ENCODE measurements at regions not wholly inside any gene's neighbourhood (a gene's known extent, or its start where the extent isn't known, plus 50 kb on each side); places are given as distances from the start of the nearest gene placed in this dataset.
"Not testable (repeated sequence)": the region's sequence is repeated elsewhere in the genome, so short reads cannot be mapped to it uniquely, and the experiment has no call there.

- no peak overlapping the region for H3K27ac ChIP-seq (ENCODE audit: low read depth)
- no peaks in the 10 kb centered on the region for H3K4me1 ChIP-seq (ENCODE audit: insufficient read depth)
- no peaks in the 10 kb centered on the region for H3K36me3 ChIP-seq (ENCODE audit: insufficient read depth)
- no peak overlapping the region for H3K4me3 ChIP-seq (ENCODE audit: low read depth, low read length)
- DNase-seq (ENCODE audit: extremely low spot score), result no peak
Measured at GRCh38 chr6:116982401-116982800, 105.4 kb downstream of the RFX6 start.

GRCh38 chr6:116983375-116983774 is 106.3 kb downstream of the RFX6 start:
- Histone ChIP-seq H3K36me3 (ENCODE audit: insufficient read depth) (no peaks in the 10 kb centered on the region), H3K4me3 (ENCODE audit: low read depth, low read length) (no peak overlapping the region), H3K4me1 (ENCODE audit: insufficient read depth) (no peaks in the 10 kb centered on the region), H3K27ac (ENCODE audit: low read depth) (no peak overlapping the region)
- no peak for DNase-seq (ENCODE audit: extremely low spot score)
- WGBS, result 90% methylated on average over 3 of the region's 3 CpGs

GRCh38 chr6:116986819-116987218 is 109.8 kb downstream of the RFX6 start:
- Histone ChIP-seq H3K4me1 (ENCODE audit: insufficient read depth) (no peaks in the 10 kb centered on the region), H3K27ac (ENCODE audit: low read depth) (no peak overlapping the region), H3K4me3 (ENCODE audit: low read depth, low read length) (no peak overlapping the region), H3K36me3 (ENCODE audit: insufficient read depth) (no peaks in the 10 kb centered on the region)
- no peak for DNase-seq (ENCODE audit: extremely low spot score)
- WGBS, result 76% methylated on average over 2 of the region's 2 CpGs

DNA sequence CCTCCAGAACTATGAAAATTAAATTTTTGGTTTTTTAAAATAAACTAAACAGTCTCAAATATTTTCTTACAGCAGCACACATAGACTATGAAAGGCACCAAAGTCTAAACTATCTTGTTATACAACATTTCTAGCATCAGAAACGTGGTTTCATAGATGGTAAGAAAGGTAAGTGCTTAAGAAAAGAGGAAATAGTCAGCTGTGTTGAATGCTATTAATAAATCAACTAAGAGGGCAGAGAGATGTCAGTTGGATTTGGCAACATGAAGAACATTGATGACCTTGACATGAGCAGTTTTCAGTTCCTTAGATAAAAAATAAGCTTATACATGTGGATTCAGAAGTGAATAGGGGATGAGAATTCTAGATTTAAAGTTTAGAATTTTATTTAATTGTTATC is 113.6 kb downstream of the RFX6 start:
- Histone ChIP-seq H3K27ac (ENCODE audit: low read depth) (no peak overlapping the region), H3K4me1 (ENCODE audit: insufficient read depth) (no peaks in the 10 kb centered on the region), H3K4me3 (ENCODE audit: low read depth, low read length) (no peak overlapping the region), H3K36me3 (ENCODE audit: insufficient read depth) (no peaks in the 10 kb centered on the region)
- WGBS, result 35% methylated on average over 1 of the region's 1 CpG
- DNase-seq (ENCODE audit: extremely low spot score), result no peak

- no peaks in the 10 kb centered on the region for H3K4me1 ChIP-seq (ENCODE audit: insufficient read depth)
- no peak for DNase-seq (ENCODE audit: extremely low spot score)
- no peaks in the 10 kb centered on the region for H3K36me3 ChIP-seq (ENCODE audit: insufficient read depth)
- no peak overlapping the region for H3K4me3 ChIP-seq (ENCODE audit: low read depth, low read length)
- no peak overlapping the region for H3K27ac ChIP-seq (ENCODE audit: low read depth)
Measured at GRCh38 chr6:116992546-116992945, 115.5 kb downstream of the RFX6 start.

- no peaks in the 10 kb centered on the region for H3K4me1 ChIP-seq (ENCODE audit: insufficient read depth)
- H3K27ac ChIP-seq (ENCODE audit: low read depth), result no peak overlapping the region
- DNase-seq (ENCODE audit: extremely low spot score), result no peak
- H3K36me3 ChIP-seq (ENCODE audit: insufficient read depth), result no peaks in the 10 kb centered on the region
- H3K4me3 ChIP-seq (ENCODE audit: low read depth, low read length), result no peak overlapping the region
- 85% methylated on average over 5 of the region's 5 CpGs for WGBS
Measured at GRCh38 chr6:116994447-116994846, 117.4 kb downstream of the RFX6 start.

DNA sequence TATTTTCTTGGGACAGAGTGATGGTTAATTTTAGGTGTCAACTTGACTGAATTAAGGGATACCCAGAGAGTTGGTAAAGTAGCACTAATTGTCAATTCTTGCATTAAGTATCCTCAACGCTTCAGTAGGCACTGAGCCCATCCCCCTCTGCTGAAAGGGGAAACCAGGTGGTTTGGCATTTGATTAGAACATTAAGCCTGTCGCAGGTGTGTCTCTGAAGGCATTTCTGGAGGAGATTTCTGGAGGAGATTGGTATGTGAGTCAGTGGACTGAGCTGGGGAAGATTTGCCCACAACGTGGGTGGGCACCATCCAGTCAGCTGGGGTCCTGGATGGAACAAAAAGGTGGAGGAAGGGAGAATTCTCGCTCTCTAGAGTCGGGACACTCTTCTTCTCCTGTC is 119.8 kb downstream of the RFX6 start:
- WGBS, result 68% methylated on average over 5 of the region's 5 CpGs
- no peak overlapping the region for H3K4me3 ChIP-seq (ENCODE audit: low read depth, low read length)

DNA sequence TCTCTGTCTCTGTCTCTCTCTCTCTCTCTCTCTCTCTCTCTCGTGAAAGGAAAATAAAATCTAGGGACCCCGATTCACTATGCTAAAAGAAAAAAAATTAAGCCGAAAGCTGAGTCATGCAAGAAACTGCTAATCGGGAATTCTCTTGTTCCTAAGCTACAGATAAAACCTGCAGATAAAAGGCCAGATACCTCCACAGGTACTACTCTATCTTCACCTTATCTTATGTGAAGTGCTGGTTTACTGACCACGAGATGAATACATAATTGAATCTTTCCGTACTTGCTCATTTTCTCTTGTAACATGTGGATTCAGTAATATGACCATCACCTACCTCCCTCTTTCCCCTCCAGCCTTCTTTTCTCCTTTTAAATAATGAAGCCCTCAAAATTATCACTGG is 120.5 kb downstream of the RFX6 start:
- Histone ChIP-seq H3K4me1 (ENCODE audit: insufficient read depth) (no peaks in the 10 kb centered on the region), H3K36me3 (ENCODE audit: insufficient read depth) (no peaks in the 10 kb centered on the region), H3K27ac (ENCODE audit: low read depth) (no peak overlapping the region), H3K4me3 (ENCODE audit: low read depth, low read length) (no peak overlapping the region)
- DNase-seq (ENCODE audit: extremely low spot score), result no peak
- WGBS, result 71% methylated on average over 6 of the region's 6 CpGs

More for the DNA sequence above, 119.8 kb downstream of the RFX6 start:
- no peaks in the 10 kb centered on the region for H3K4me1 ChIP-seq (ENCODE audit: insufficient read depth)
- H3K27ac ChIP-seq (ENCODE audit: low read depth), result no peak overlapping the region
- no peaks in the 10 kb centered on the region for H3K36me3 ChIP-seq (ENCODE audit: insufficient read depth)
- DNase-seq (ENCODE audit: extremely low spot score), result no peak

DNA sequence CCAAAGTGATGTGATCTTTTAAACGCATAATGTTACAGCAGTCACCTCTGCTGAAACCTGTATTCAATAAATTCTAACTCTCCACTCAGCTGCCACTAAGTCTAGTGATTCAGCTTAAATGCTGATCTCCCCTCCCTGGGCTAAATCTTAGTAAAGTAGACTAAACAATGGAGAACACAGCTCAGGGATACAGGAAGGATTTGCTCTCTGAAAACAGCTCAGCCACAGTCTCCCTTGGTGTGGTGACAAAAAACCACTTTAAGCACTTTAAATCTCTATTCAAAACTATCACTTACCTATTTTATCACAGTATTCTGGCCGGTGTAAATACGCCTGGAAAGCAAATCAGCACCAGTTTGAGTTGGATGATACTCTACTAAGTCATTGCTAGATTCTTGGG is 130.6 kb downstream of the RFX6 start:
- H3K36me3 ChIP-seq (ENCODE audit: insufficient read depth), result no peaks in the 10 kb centered on the region
- 47% methylated on average over 3 of the region's 3 CpGs for WGBS

DNA sequence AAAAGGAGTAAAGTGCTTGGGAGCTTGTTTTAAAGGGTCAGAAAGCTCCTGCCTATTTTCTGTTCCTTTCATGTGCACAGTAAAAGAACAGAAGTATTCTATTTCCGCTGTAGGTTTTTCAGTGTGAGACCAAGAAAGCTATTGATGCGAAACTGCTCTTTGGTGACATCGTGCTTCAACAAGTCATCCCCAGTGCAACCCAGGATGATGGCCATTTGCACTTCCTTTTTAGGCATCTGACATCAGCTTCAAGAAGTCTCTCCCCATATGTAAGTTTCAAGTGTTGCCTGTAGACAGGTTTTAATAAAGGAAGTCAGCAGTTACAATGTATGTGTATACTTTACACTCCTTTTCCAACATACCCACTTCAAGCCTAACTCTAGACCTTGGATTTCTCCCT is 131.6 kb downstream of the RFX6 start:
- WGBS, result 84% methylated on average over 3 of the region's 3 CpGs
- no peak overlapping the region for H3K27ac ChIP-seq (ENCODE audit: low read depth)
- H3K4me1 ChIP-seq (ENCODE audit: insufficient read depth), result no peaks in the 10 kb centered on the region
- no peak overlapping the region for H3K4me3 ChIP-seq (ENCODE audit: low read depth, low read length)
- DNase-seq (ENCODE audit: extremely low spot score), result no peak
- no peaks in the 10 kb centered on the region for H3K36me3 ChIP-seq (ENCODE audit: insufficient read depth)

More for the DNA sequence above, 130.6 kb downstream of the RFX6 start:
- no peak for DNase-seq (ENCODE audit: extremely low spot score)
- H3K4me1 ChIP-seq (ENCODE audit: insufficient read depth), result no peaks in the 10 kb centered on the region
- H3K4me3 ChIP-seq (ENCODE audit: low read depth, low read length), result no peak overlapping the region
- no peak overlapping the region for H3K27ac ChIP-seq (ENCODE audit: low read depth)

DNA sequence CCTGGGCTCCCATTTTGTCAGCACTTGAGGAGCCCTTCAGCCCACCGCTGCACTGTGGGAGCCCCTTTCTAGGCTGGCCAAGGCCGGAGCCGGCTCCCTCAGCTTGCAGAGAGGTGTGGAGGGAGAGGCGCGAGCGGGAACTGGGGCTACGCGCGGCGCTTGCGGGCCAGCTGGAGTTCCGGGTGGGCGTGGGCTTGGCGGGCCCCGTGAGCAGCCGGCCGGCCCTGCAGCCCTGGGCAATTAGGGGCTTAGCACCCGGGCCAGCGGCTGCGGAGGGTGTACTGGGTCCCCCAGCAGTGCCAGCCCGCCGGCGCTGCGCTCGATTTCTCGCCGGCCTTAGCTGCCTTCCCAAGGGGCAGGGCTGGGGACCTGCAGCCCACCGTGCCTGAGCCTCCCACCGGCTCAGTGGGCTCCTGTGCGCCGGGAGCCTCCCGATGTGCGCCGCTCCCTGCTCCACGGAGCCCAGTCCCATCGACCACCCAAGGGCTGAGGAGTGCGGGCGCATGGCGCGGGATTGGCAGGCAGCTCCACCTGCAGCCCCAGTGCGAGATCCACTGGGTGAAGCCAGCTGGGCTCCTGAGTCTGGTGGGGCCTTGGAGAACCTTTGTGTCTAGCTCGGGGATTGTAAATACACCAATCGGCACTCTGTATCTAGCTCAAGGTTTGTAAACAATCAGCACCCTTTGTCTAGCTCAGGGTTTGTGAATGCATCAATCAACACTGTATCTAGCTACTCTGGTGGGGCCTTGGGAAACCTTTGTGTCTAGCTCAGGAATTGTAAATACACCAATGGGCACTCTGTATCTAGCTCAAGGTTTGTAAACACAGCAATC is 137.8 kb downstream of the RFX6 start:
- 94% methylated on average over 43 of the region's 43 CpGs for WGBS
- H3K27ac ChIP-seq (ENCODE audit: low read depth); H3K36me3 ChIP-seq (ENCODE audit: insufficient read depth); DNase-seq (ENCODE audit: extremely low spot score); H3K4me3 ChIP-seq (ENCODE audit: low read depth, low read length); H3K4me1 ChIP-seq (ENCODE audit: insufficient read depth): not testable (repeated sequence)

GRCh38 chr6:117015474-117015804 is 138.4 kb downstream of the RFX6 start:
- H3K4me3 ChIP-seq (ENCODE audit: low read depth, low read length); DNase-seq (ENCODE audit: extremely low spot score); H3K27ac ChIP-seq (ENCODE audit: low read depth); H3K36me3 ChIP-seq (ENCODE audit: insufficient read depth); H3K4me1 ChIP-seq (ENCODE audit: insufficient read depth): not testable (repeated sequence)
- WGBS, result 81% methylated on average over 4 of the region's 4 CpGs

DNA sequence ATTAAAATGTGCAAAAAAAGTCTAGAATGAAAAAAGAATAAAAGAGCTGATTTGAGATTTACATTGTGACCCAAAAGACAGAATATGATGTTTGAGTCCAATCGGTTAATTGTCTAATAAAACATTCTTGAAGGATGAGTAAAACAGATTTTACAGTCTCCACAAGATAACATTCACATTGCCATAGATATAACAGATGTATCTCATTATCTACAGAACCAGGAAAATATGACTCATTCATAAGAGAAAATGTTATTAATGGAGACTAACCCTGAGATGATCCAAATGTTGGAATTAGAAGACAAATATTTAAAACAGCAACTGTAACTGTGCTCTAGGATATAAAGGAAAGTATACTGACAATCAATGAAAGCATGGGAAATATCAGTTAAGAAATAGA is 141.7 kb downstream of the RFX6 start:
- 32% methylated on average over 1 of the region's 1 CpG for WGBS
- DNase-seq (ENCODE audit: extremely low spot score), result no peak
- H3K4me3 ChIP-seq (ENCODE audit: low read depth, low read length), result no peak overlapping the region
- H3K4me1 ChIP-seq (ENCODE audit: insufficient read depth), result no peaks in the 10 kb centered on the region
- H3K36me3 ChIP-seq (ENCODE audit: insufficient read depth), result no peaks in the 10 kb centered on the region
- H3K27ac ChIP-seq (ENCODE audit: low read depth), result no peak overlapping the region

DNA sequence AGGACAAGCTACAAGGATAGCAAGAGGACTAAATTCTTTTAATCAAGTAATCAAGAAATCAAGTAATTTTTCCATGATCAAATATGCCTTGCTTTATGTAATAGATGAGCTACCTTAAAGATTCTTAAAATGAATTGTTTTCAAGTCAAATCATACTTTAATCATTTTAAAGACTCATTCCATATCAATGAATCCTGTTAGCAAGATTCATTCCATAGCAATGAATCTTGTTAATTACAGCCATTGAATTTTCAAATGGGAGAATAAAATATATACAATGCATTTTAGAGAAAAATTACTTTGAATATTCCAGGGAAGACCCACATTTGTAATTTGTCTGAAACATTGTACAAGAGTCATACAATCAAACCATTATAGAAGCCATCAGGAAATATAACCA is 145.7 kb downstream of the RFX6 start:
- H3K4me3 ChIP-seq (ENCODE audit: low read depth, low read length), result no peak overlapping the region
- no peak overlapping the region for H3K27ac ChIP-seq (ENCODE audit: low read depth)
- no peak for DNase-seq (ENCODE audit: extremely low spot score)
- H3K4me1 ChIP-seq (ENCODE audit: insufficient read depth), result no peaks in the 10 kb centered on the region
- H3K36me3 ChIP-seq (ENCODE audit: insufficient read depth), result no peaks in the 10 kb centered on the region

DNA sequence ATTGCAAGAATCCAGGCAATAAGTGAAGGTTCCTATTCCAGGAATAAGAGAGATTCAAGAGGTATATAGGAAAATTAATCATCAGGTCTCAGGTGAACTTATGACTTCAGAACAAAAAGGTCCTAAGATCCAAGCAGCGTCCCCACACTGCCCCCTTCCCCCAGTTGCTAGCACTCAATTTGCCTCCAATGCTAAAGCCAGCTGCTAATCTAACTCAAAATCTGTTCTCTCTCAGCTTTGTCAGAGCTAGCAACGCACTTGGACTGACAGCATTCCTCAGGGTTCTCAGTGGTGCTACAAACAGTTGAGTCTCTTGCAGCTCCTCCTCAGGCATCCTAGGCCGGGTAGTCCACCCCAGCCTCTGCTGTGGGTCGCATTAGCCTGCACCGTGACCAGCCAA is 148.3 kb downstream of the RFX6 start:
- DNase-seq (ENCODE audit: extremely low spot score), result no peak
- no peaks in the 10 kb centered on the region for H3K36me3 ChIP-seq (ENCODE audit: insufficient read depth)
- no peaks in the 10 kb centered on the region for H3K4me1 ChIP-seq (ENCODE audit: insufficient read depth)
- H3K4me3 ChIP-seq (ENCODE audit: low read depth, low read length), result no peak overlapping the region
- no peak overlapping the region for H3K27ac ChIP-seq (ENCODE audit: low read depth)
- 75% methylated on average over 5 of the region's 5 CpGs for WGBS
